SU-DHL-6 (cell line): ENCODE measurements at regions not wholly inside any gene's neighbourhood (a gene's known extent, or its start where the extent isn't known, plus 50 kb on each side); places are given as distances from the start of the nearest gene placed in this dataset.

Experiments used
- H2AFZ ChIP-seq: fragments of 200-600 bp; sonication (generic); 2 replicates; pipeline ENCODE4 v1.6.1; 2014; ENCODE audit warnings: low read depth, mild to moderate bottlenecking, moderate library complexity, mixed read lengths, antibody characterized with exemption, low read length; ENCODE audit not compliant: severe bottlenecking
- H3F3A ChIP-seq: fragments of 200-600 bp; shearing (Covaris generic); 2 replicates; pipeline ENCODE4 v1.6.0; 2016; ENCODE audit warnings: antibody characterized with exemption, mild to moderate bottlenecking; ENCODE audit not compliant: insufficient read depth
- H3K27ac ChIP-seq: fragments of 200-600 bp; sonication (generic); 2 replicates; pipeline ENCODE4 v1.5.1; 2016; ENCODE audit warnings: low read depth, mild to moderate bottlenecking, low read length, moderate library complexity, mixed read lengths
- H3K27me3 ChIP-seq: fragments of 200-600 bp; sonication (generic), shearing (Covaris generic); 2 replicates; pipeline ENCODE4 v1.6.0; 2014; ENCODE audit warnings: mild to moderate bottlenecking, low read length
- H3K36me3 ChIP-seq: fragments of 200-600 bp; sonication (generic); 2 replicates; pipeline ENCODE4 v1.6.1; 2014; ENCODE audit warnings: mild to moderate bottlenecking, low read length, mixed read lengths
- H3K4me2 ChIP-seq: fragments of 300-600, 200-600 bp; shearing (Covaris generic), sonication (generic); 2 replicates; pipeline ENCODE4 v1.6.0; 2014; ENCODE audit warnings: low read length, low read depth, mild to moderate bottlenecking; ENCODE audit not compliant: poor library complexity, severe bottlenecking
- H3K4me3 ChIP-seq: fragments of 200-600 bp; sonication (generic); 2 replicates; pipeline ENCODE4 v1.5.1; 2014; ENCODE audit warnings: antibody characterized with exemption, low read length, mild to moderate bottlenecking, mixed read lengths; ENCODE audit not compliant: insufficient read depth, poor library complexity, severe bottlenecking
- H3K79me2 ChIP-seq: fragments of 200-600 bp; sonication (generic); 2 replicates; pipeline ENCODE4 v1.6.1; 2014; ENCODE audit warnings: mild to moderate bottlenecking, low read length, moderate library complexity; ENCODE audit not compliant: insufficient read depth
- H3K9ac ChIP-seq: fragments of 200-600 bp; sonication (generic); 2 replicates; pipeline ENCODE4 v1.7.0; 2014; ENCODE audit warnings: mild to moderate bottlenecking, low read length
- H3K9me2 ChIP-seq: fragments of 200-600 bp; sonication (generic); replicated peaks from 2 replicates; pipeline ENCODE4 v1.6.1; 2014; ENCODE audit warnings: low read length; ENCODE audit not compliant: insufficient read depth
- H3K9me3 ChIP-seq: fragments of 200-600 bp; sonication (generic); 2 replicates; pipeline ENCODE4 v1.6.1; 2014; ENCODE audit warnings: low read length, mixed read lengths; ENCODE audit not compliant: insufficient read depth
- H4K20me1 ChIP-seq: fragments of 200-600 bp; sonication (generic); 2 replicates; pipeline ENCODE4 v1.6.1; 2014; ENCODE audit warnings: low read depth, mild to moderate bottlenecking, antibody characterized with exemption, low read length, moderate library complexity, mixed read lengths
- CTCF ChIP-seq: fragments of 200-600 bp; sonication (generic); IDR thresholded peaks from one replicate; pipeline ENCODE4 v1.5.1; 2017; ENCODE audit warnings: antibody characterized with exemption, mild to moderate bottlenecking, low read length, moderate library complexity; ENCODE audit not compliant: insufficient read depth, poor library complexity, severe bottlenecking
- EZH2phosphoT487 ChIP-seq: fragments of 200-600 bp; sonication (generic), shearing (Covaris generic); conservative IDR thresholded peaks from 2 replicates; pipeline ENCODE4 v1.6.1; 2018; ENCODE audit warnings: mild to moderate bottlenecking, antibody characterized with exemption, low read length, moderate library complexity, mixed read lengths

DNA sequence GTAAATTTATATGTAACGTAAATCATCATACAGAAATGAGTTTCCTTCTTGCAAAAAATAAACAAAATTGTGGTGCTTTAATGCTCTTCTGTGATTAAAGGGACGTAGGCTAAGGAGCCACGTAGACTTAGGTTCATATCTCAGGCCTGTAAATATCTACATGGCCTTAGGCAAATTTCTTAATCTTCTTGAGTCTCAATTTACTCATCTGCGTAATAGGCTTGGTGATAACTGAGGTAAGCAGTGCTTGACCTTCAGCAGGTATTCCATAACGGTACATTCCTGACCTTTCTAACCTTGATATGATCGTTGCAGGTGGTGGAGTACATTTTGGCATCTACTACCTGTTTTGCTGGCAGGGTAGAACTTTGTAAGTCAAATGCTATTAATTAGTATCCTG is 65.2 kb upstream of the TLR3 start:
- no peaks in the 10 kb centered on the region for H3F3A ChIP-seq
- H3K9me2 ChIP-seq: no peaks in the 10 kb centered on the region
- no peak for TF ChIP-seq CTCF
- TF ChIP-seq EZH2phosphoT487: no peak
- H3K9ac ChIP-seq: no peak overlapping the region
- H3K36me3 ChIP-seq: no peaks in the 10 kb centered on the region
- H2AFZ ChIP-seq: no peak overlapping the region
- no peak overlapping the region for H3K4me2 ChIP-seq
- H4K20me1 ChIP-seq: no peaks in the 10 kb centered on the region
- H3K9me3 ChIP-seq: no peaks in the 10 kb centered on the region
- H3K79me2 ChIP-seq: no peaks in the 10 kb centered on the region
- no peak overlapping the region for H3K4me3 ChIP-seq
- H3K27me3 ChIP-seq: no peaks in the 10 kb centered on the region
- no peak overlapping the region for H3K27ac ChIP-seq

GRCh38 chr4:186008057-186008456 is 60.9 kb upstream of the TLR3 start:
- TF ChIP-seq EZH2phosphoT487 (no peak), CTCF (no peak)
- Histone ChIP-seq H3K9me2 (no peaks in the 10 kb centered on the region), H3K9ac (no peak overlapping the region), H3K27ac (no peak overlapping the region), H3K27me3 (no peaks in the 10 kb centered on the region), H4K20me1 (no peaks in the 10 kb centered on the region), H3K4me2 (no peak overlapping the region), H3K79me2 (no peaks in the 10 kb centered on the region), H3F3A (no peaks in the 10 kb centered on the region), H3K9me3 (no peaks in the 10 kb centered on the region), H2AFZ (no peak overlapping the region), H3K4me3 (no peak overlapping the region), H3K36me3 (no peaks in the 10 kb centered on the region)

- Histone ChIP-seq H3K9me3 (no peaks in the 10 kb centered on the region), H3K27me3 (no peaks in the 10 kb centered on the region), H3K27ac (no peak overlapping the region), H3K9me2 (no peaks in the 10 kb centered on the region), H3F3A (no peaks in the 10 kb centered on the region), H3K4me3 (no peak overlapping the region), H3K79me2 (no peaks in the 10 kb centered on the region), H3K36me3 (no peaks in the 10 kb centered on the region), H3K4me2 (no peak overlapping the region), H4K20me1 (no peaks in the 10 kb centered on the region), H3K9ac (no peak overlapping the region), H2AFZ (no peak overlapping the region)
- no peak for TF ChIP-seq CTCF
- TF ChIP-seq EZH2phosphoT487: no peak
These were observed 59.0 kb upstream of the TLR3 start for GRCh38 chr4:186009976-186010375.

GRCh38 chr4:186010821-186011220 is 58.1 kb upstream of the TLR3 start:
- H3F3A ChIP-seq: no peaks in the 10 kb centered on the region
- H4K20me1 ChIP-seq: no peaks in the 10 kb centered on the region
- no peaks in the 10 kb centered on the region for H3K9me2 ChIP-seq
- H3K36me3 ChIP-seq: no peaks in the 10 kb centered on the region
- no peak overlapping the region for H2AFZ ChIP-seq
- no peaks in the 10 kb centered on the region for H3K27me3 ChIP-seq
- TF ChIP-seq CTCF (no peak), EZH2phosphoT487 (no peak)
- H3K4me2 ChIP-seq: no peak overlapping the region
- no peaks in the 10 kb centered on the region for H3K79me2 ChIP-seq
- H3K9ac ChIP-seq: no peak overlapping the region
- H3K9me3 ChIP-seq: no peaks in the 10 kb centered on the region
- H3K4me3 ChIP-seq: no peak overlapping the region
- H3K27ac ChIP-seq: no peak overlapping the region
